ENCODE measurements at regions not wholly inside any gene's neighbourhood (a gene's known extent, or its start where the extent isn't known, plus 50 kb on each side); places are given as distances from the start of the nearest gene placed in this dataset.

GRCh38 chr6:81895511-81896185 lies 143.2 kb upstream of the TENT5A start:
- TF ChIP-seq CTCF (IDR thresholded peaks at IDR 0.05): no peak
- TF ChIP-seq POLR2A (IDR thresholded peaks at IDR 0.05): no peak

All from esophagus squamous epithelium (tissue), 4 donors.